GM21526 (cell line): ENCODE measurements at regions not wholly inside any gene's neighbourhood (a gene's known extent, or its start where the extent isn't known, plus 50 kb on each side); places are given as distances from the start of the nearest gene placed in this dataset.

ENCODE experiments used
- ATAC-seq: cut with Tn5 transposase; IDR thresholded peaks from one replicate; pipeline ENCODE4 v1.9.1; 2021; ENCODE audit warnings: moderate library complexity; ENCODE audit not compliant: unreplicated experiment, low FRiP score

DNA sequence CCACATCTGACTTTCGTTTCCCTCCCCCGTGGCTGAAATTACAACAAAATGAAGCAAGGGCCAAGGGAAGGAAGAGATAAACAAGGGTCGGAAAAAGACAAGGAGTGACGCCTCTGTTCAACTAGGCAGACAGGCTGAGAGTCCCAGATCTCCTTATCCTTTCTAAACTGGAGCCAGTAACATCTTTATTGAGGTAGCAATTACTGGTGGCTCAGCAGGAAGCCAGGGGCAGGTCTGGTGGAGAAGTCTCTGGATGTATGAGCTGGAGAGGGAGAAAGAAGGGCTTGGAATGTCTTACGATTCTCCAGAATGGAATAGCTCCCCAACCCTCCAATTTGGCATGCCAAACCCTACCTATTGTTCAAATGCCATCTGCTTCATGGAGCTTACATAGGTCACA lies 190.8 kb upstream of the BRINP1 start:
- ATAC-seq: no peak

GRCh38 chr9:119559056-119559455 lies 189.8 kb upstream of the BRINP1 start:
- no peak for ATAC-seq

- ATAC-seq: peak; percentile 99
These were observed 187.1 kb upstream of the BRINP1 start for GRCh38 chr9:119556129-119556875.

DNA sequence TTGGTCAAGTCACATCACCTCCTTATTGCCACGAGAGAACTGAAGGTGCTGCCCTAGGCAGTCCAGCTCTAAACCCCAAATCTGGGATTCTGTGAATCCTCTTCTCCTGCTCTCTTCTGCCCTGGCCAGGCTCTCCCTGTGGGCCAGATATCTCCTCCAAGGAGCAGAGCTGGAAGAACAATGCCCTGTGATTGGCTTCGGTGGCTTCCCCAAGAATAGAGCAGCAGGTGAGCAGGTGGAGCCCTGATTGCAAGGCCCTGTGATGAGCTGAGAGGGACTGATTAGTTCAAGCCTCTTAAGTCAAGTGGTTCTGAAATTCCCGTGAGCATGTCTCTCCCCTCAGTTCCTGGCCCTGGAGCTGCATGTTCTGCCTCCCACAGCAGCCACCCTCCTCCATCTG lies 175.3 kb upstream of the BRINP1 start:
- no peak for ATAC-seq

GRCh38 chr9:119537138-119537537 lies 167.9 kb upstream of the BRINP1 start:
- no peak for ATAC-seq

GRCh38 chr9:119533504-119533903 lies 164.3 kb upstream of the BRINP1 start:
- no peak for ATAC-seq

DNA sequence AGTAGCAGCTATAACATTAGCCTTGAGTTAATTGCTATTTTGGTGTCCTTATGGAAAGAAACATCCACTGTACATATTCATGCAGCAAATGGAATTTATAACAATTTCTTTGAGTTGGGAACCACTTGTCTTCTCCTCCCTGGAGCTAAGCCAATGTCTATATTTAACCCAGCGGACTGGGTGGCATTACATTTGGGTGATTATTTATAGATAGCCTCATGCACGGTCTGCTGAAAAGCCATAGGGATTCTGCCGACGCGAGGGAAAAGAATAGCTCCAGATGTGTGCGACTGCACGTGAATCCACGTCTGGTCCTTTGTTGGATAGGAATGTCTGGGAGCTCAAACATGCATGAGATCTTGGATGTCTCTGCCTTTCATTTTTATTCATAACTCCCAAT lies 157.5 kb upstream of the BRINP1 start:
- ATAC-seq: no peak

GRCh38 chr9:119523508-119523907 lies 154.3 kb upstream of the BRINP1 start:
- ATAC-seq: no peak

DNA sequence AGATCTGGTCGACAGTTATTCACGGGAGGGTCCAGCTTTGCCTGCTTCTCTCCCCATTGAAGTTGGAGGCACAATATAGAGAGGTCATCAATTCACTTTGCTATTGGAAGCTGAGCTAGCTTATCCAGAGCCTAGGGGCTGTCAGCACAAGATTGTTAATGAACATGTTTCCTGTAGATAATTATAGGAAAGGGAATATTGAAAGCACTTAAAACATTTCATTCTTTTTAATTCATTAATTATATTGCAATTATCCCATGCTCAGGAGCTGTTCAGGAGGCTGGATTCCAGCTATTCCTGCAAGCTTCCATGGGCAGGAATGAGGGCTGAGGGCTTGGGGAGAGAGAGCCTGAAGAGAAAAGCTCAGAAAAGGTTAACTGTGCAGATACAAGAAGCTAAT lies 153.1 kb upstream of the BRINP1 start:
- ATAC-seq: no peak

GRCh38 chr9:119509291-119509905 lies 140.2 kb upstream of the BRINP1 start:
- no peak for ATAC-seq

- no peak for ATAC-seq
These were observed 132.1 kb upstream of the BRINP1 start for GRCh38 chr9:119501374-119501773.

- ATAC-seq: no peak
These were observed 131.0 kb upstream of the BRINP1 start for GRCh38 chr9:119500072-119500771.

DNA sequence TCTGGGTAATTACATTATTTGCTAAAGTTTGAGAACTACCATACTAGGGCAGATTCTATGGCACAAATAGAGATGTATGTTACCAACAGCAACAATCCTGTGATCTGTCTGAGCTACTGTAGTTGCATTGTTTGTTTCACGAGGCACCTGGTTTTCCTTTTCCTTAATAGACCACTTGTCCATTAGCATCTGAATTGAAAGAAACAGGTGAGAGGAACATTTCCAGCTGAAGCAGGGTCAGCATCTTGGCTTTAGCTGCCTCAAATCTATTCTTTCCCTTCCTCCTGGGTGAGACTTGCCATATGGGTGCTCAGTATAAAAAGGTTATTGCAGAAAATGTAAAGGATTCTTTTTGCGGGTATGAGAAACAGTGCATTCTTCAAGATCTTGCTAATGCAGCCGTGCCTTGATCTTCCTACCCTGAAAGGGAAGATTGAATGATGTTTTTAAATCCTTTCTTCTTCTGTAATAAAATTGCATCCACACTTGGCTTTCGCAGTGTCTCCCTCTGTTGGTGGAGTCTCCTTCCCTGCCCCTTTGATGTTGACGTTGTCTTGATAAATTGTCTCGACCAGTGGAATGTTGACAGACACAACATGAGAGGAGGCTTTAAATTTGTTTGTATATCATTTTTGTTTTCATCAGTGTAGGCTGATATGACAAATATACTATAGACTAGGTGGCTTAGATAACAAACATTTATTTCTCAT lies 118.0 kb upstream of the BRINP1 start:
- ATAC-seq: no peak

DNA sequence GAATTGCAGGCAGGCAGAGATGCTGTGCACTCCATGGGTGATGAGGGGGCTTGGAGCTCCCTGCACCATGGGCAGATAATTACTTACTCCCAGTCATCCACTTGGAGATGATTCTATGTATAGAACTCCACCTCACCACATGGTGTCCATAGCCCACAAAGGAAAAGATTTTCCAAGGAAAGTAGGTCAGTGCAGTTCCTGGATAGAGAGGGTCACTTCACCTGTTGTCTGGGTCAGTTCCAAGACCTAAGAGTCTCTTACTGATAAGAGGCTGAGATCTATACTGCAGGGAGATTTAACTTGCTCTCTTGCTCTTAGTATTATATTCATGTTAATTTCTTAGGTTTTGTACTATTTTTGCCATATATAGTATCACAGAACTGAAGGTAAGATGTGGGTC lies 113.9 kb upstream of the BRINP1 start:
- no peak for ATAC-seq

GRCh38 chr9:119477197-119477596 lies 108.0 kb upstream of the BRINP1 start:
- ATAC-seq: no peak

DNA sequence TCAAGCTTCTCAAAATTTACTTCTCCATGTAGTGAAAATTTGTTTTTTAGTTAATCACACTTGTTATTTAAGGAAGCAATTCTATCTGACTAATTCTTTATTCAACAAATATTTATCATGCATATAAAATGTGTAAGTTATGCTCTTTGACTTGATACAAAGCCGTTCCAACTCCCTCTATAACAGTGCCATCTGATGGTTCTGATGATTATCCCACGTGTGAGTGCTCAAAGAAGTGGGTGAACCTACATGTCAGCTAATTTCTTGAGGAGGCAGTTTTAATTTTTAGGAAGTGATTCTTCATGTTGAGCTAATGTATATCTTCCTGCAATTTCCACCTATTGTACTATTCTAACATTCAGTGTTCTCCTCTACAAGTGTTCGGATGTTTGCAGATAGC lies 88.8 kb upstream of the BRINP1 start:
- no peak for ATAC-seq

DNA sequence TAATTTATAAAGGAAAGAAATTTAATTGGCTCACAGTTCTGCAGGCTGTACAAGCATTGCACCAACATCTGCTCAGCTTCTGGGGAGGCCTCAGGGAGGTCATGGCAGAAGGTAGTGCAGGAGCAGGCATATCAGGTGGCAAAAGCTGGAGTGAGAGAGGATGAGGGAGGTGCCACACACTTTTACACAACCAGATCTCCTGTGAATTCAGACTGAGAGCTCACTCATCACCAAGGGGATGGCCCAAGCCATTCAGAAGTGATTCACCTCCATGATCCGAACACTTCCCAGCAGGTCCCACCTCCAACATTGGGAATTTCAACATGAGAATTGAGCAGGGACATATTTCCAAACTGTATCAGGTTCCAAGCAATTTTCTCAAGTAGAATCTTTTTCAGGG lies 84.7 kb upstream of the BRINP1 start:
- ATAC-seq: no peak

DNA sequence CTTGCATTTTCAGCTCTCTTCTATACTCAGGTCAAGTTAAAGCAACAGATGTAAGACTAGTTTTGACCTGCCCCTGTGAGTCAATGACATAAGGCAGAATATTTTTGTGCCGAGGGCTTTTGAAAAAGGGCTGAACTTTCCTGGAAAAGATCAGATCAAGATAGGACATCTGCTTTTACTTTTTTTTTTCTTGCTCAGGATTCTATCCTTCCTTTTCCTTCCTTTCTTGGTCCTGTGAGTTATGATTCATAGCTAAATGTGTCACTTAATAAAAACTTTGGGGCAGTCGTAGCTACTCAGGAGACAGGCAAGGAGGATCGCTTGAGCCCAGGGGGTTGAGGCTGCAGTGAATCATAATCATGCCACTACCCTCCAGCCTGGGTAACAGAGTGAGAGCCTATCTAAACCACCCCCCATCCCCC lies 84.3 kb upstream of the BRINP1 start:
- no peak for ATAC-seq

- ATAC-seq: no peak
These were observed 82.2 kb upstream of the BRINP1 start for GRCh38 chr9:119451426-119451825.

- ATAC-seq: no peak
These were observed 73.9 kb upstream of the BRINP1 start for GRCh38 chr9:119443179-119443578.

- no peak for ATAC-seq
These were observed 72.6 kb upstream of the BRINP1 start for GRCh38 chr9:119441832-119442231.
